WERI-Rb-1 (cell line): ENCODE measurements at regions not wholly inside any gene's neighbourhood (a gene's known extent, or its start where the extent isn't known, plus 50 kb on each side); places are given as distances from the start of the nearest gene placed in this dataset.

Experiments used
- DNase-seq: peaks from one replicate; pipeline ENCODE4 v3.0.0-alpha.2; 2020
- H3K27ac ChIP-seq: fragments of 250-450 bp; sonication (Bioruptor Pico); 2 replicates; pipeline ENCODE4 v1.5.1; 2020; ENCODE audit warnings: mild to moderate bottlenecking, moderate library complexity
- H3K27me3 ChIP-seq: fragments of 250-450 bp; sonication (Bioruptor Pico); 2 replicates; pipeline ENCODE4 v1.5.1; 2021; ENCODE audit warnings: mild to moderate bottlenecking, low read depth, moderate library complexity; ENCODE audit not compliant: insufficient read depth, severe bottlenecking
- H3K36me3 ChIP-seq: fragments of 250-450 bp; sonication (Bioruptor Pico); 2 replicates; pipeline ENCODE4 v1.5.1; 2020; ENCODE audit warnings: mild to moderate bottlenecking, moderate library complexity
- H3K4me3 ChIP-seq: 2 replicates; pipeline ENCODE4 v1.5.1; 2011; ENCODE audit warnings: low read depth, mild to moderate bottlenecking, control low read depth, low read length
- H3K9me3 ChIP-seq: fragments of 250-450 bp; sonication (Bioruptor Pico); 2 replicates; pipeline ENCODE4 v1.5.1; 2021; ENCODE audit warnings: mild to moderate bottlenecking, moderate library complexity; ENCODE audit not compliant: severe bottlenecking
- TF ChIP-seq, protein P1 (sequence below): IDR thresholded peaks from 2 replicates; pipeline ENCODE4 v1.5.1; 2011; ENCODE audit warnings: low read depth, mild to moderate bottlenecking, control low read depth, inconsistent platforms, low read length

GRCh38 chr18:24600076-24600654 lies 139.7 kb downstream of the HRH4 start:
- peak; percentile 16 for DNase-seq
- H3K36me3 ChIP-seq: no peaks in the 10 kb centered on the region
- no peaks in the 10 kb centered on the region for H3K9me3 ChIP-seq
- H3K27me3 ChIP-seq: no peaks in the 10 kb centered on the region
- no peak overlapping the region for H3K4me3 ChIP-seq
- TF ChIP-seq, protein P1, sequence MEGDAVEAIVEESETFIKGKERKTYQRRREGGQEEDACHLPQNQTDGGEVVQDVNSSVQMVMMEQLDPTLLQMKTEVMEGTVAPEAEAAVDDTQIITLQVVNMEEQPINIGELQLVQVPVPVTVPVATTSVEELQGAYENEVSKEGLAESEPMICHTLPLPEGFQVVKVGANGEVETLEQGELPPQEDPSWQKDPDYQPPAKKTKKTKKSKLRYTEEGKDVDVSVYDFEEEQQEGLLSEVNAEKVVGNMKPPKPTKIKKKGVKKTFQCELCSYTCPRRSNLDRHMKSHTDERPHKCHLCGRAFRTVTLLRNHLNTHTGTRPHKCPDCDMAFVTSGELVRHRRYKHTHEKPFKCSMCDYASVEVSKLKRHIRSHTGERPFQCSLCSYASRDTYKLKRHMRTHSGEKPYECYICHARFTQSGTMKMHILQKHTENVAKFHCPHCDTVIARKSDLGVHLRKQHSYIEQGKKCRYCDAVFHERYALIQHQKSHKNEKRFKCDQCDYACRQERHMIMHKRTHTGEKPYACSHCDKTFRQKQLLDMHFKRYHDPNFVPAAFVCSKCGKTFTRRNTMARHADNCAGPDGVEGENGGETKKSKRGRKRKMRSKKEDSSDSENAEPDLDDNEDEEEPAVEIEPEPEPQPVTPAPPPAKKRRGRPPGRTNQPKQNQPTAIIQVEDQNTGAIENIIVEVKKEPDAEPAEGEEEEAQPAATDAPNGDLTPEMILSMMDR: peak; percentile 38; the same call in 1 of the 2 replicates
- no peak overlapping the region for H3K27ac ChIP-seq

GRCh38 chr18:24601585-24601984 lies 141.1 kb downstream of the HRH4 start:
- H3K27me3 ChIP-seq: no peaks in the 10 kb centered on the region
- no peaks in the 10 kb centered on the region for H3K9me3 ChIP-seq
- DNase-seq: no peak
- TF ChIP-seq, protein P1: no peak
- H3K4me3 ChIP-seq: no peak overlapping the region
- H3K27ac ChIP-seq: no peak overlapping the region
- no peaks in the 10 kb centered on the region for H3K36me3 ChIP-seq

GRCh38 chr18:24602201-24602600 lies 141.8 kb downstream of the HRH4 start:
- Histone ChIP-seq H3K9me3 (no peaks in the 10 kb centered on the region), H3K27me3 (no peaks in the 10 kb centered on the region), H3K36me3 (no peaks in the 10 kb centered on the region), H3K27ac (no peak overlapping the region), H3K4me3 (no peak overlapping the region)
- TF ChIP-seq, protein P1: no peak
- DNase-seq: no peak

DNA sequence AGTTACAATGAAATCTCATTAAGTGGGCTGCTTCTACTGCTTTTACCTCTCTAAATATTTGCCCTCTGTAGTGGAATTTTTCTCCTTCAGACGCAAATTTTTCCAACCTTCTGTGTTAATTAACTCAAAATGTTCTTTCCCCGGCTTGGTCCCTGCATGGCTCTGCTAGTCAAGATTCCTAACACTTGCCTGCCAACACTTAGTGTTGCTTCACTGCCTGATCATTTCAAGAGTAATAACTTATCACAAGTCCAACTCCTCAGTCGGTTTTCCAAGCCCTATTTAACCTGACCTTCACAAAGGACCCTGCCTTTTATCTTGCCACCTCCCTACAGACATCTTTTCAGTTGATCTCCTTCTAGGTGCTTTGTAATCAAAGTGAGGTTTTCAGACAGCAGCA lies 142.7 kb downstream of the HRH4 start:
- TF ChIP-seq, protein P1: no peak
- no peak overlapping the region for H3K4me3 ChIP-seq
- no peaks in the 10 kb centered on the region for H3K9me3 ChIP-seq
- no peak for DNase-seq
- H3K27ac ChIP-seq: no peak overlapping the region
- H3K27me3 ChIP-seq: no peaks in the 10 kb centered on the region
- no peaks in the 10 kb centered on the region for H3K36me3 ChIP-seq

- TF ChIP-seq, protein P1: no peak
- no peaks in the 10 kb centered on the region for H3K36me3 ChIP-seq
- DNase-seq: no peak
- H3K27ac ChIP-seq: no peak overlapping the region
- no peaks in the 10 kb centered on the region for H3K27me3 ChIP-seq
- H3K4me3 ChIP-seq: no peak overlapping the region
- no peaks in the 10 kb centered on the region for H3K9me3 ChIP-seq
Measured at GRCh38 chr18:24605444-24605843, 145.0 kb downstream of the HRH4 start.

- H3K27ac ChIP-seq: no peak overlapping the region
- H3K9me3 ChIP-seq: no peaks in the 10 kb centered on the region
- no peaks in the 10 kb centered on the region for H3K36me3 ChIP-seq
- DNase-seq: no peak
- no peak overlapping the region for H3K4me3 ChIP-seq
- TF ChIP-seq, protein P1: no peak
- no peaks in the 10 kb centered on the region for H3K27me3 ChIP-seq
Measured at GRCh38 chr18:24609254-24609653, 148.8 kb downstream of the HRH4 start.
